ENCODE measurements at regions not wholly inside any gene's neighbourhood (a gene's known extent, or its start where the extent isn't known, plus 50 kb on each side); places are given as distances from the start of the nearest gene placed in this dataset.

- H2BK20ac ChIP-seq (ENCODE audit: low read depth, low read length, poor library complexity, severe bottlenecking), result no peak overlapping the region
- no peak overlapping the region for H3K56ac ChIP-seq (ENCODE audit: insufficient read length, low read depth, low read length)
- no peak overlapping the region for H3T11ph ChIP-seq (ENCODE audit: low read length)
- no peak overlapping the region for H2BK12ac ChIP-seq (ENCODE audit: insufficient read length, low read depth, low read length)
- no peaks in the 10 kb centered on the region for H3K4me1 ChIP-seq (ENCODE audit: insufficient read depth, low read length)
- H4K20me1 ChIP-seq (ENCODE audit: control insufficient read depth, insufficient read depth, insufficient read length), result no peaks in the 10 kb centered on the region
- no peaks in the 10 kb centered on the region for H3K9me3 ChIP-seq (ENCODE audit: control insufficient read depth, low read depth, low read length)
- no peaks in the 10 kb centered on the region; a peak in 1 of 4 replicates for H3K4me1 Mint-ChIP-seq
- no peak overlapping the region for H3K4me2 ChIP-seq (ENCODE audit: insufficient read depth, insufficient read length, low read length)
- no peaks in the 10 kb centered on the region for H3K23me2 ChIP-seq (ENCODE audit: insufficient read length, low read depth, low read length, poor library complexity, severe bottlenecking)
- no peak overlapping the region for H3K27ac Mint-ChIP-seq
- TF ChIP-seq CTCF (conservative IDR thresholded peaks at IDR 0.05), result no peak
- H4K8ac ChIP-seq (replicated peaks; ENCODE audit: insufficient read length, low read depth, low read length), result no peak overlapping the region
- no peak overlapping the region for H3K18ac ChIP-seq (ENCODE audit: insufficient read length, low read depth, low read length)
- H3K4ac ChIP-seq (ENCODE audit: low read depth, low read length), result no peak overlapping the region
- no CpG with 5 or more reads among the region's 2 CpGs for WGBS (ENCODE audit: extremely low coverage, insufficient read length, low lambda C conversion rate)
- H3K79me1 ChIP-seq (ENCODE audit: insufficient read depth, low read depth, low read length, poor library complexity, severe bottlenecking), result no peaks in the 10 kb centered on the region
- no peaks in the 10 kb centered on the region for H3K27me3 ChIP-seq (ENCODE audit: insufficient read depth, low read length)
- no peaks in the 10 kb centered on the region for H3K79me2 ChIP-seq (ENCODE audit: insufficient read depth, low read length)
- H2BK5ac ChIP-seq (ENCODE audit: insufficient read length, low read length), result no peak overlapping the region
- H3K27me3 Mint-ChIP-seq (ENCODE audit: low read depth), result no peaks in the 10 kb centered on the region
- H3K27ac ChIP-seq (ENCODE audit: insufficient read length, low read depth, low read length), result no peak overlapping the region
- H3K9ac ChIP-seq (ENCODE audit: extremely low read depth, insufficient read length, low read length), result no peak overlapping the region
- no peak overlapping the region for H2BK15ac ChIP-seq (ENCODE audit: low read depth, low read length)
- no peak overlapping the region for H4K91ac ChIP-seq (ENCODE audit: insufficient read length, low read depth, low read length)
- H3K9me3 Mint-ChIP-seq, result peaks cover 4 to 10% of the 10 kb centered on the region in 2 experiments; a peak in 4 of 5 replicates
- DNase-seq, result no peak
- H2AFZ ChIP-seq (ENCODE audit: low read length), result no peak overlapping the region
- peaks cover 0 to 8% (median 0%) of the 10 kb centered on the region in 3 experiments; a peak in 1 of 7 replicates for H3K36me3 Mint-ChIP-seq (ENCODE audit: insufficient read depth in 1 of 3, low read depth in 3 of 3)
- H2AK5ac ChIP-seq (ENCODE audit: insufficient read length, low read length), result no peak overlapping the region
- no peak overlapping the region for H3K23ac ChIP-seq (ENCODE audit: insufficient read length, low read depth, low read length)
- H2BK120ac ChIP-seq (ENCODE audit: low read depth, low read length, poor library complexity, severe bottlenecking), result no peak overlapping the region
- H3K4me3 Mint-ChIP-seq, result no peak overlapping the region
- H4K5ac ChIP-seq (ENCODE audit: insufficient read length, low read depth, low read length), result no peak overlapping the region
- no peak overlapping the region for H3K14ac ChIP-seq (ENCODE audit: insufficient read depth, low read length)
Measured at GRCh38 chr11:97078443-97078842, 688.6 kb downstream of the JRKL start.
